Posterior cingulate gyrus (tissue), 11 donors: ENCODE measurements at regions not wholly inside any gene's neighbourhood (a gene's known extent, or its start where the extent isn't known, plus 50 kb on each side); places are given as distances from the start of the nearest gene placed in this dataset.
"Not testable (repeated sequence)": the region's sequence is repeated elsewhere in the genome, so short reads cannot be mapped to it uniquely, and the experiment has no call there.

Experiments used
- DNase-seq, 10 donors: peaks; one replicate each; pipeline versions ENCODE4 v3.0.0 to v3.0.0-alpha.2; 2020 to 2021; ENCODE audit warnings: mixed read lengths in 3 of 10
- intact Hi-C: fragments of 100-400 bp; cut with DNase I; formaldehyde crosslinking; loops from one replicate; pipeline ENCODE4 v1.15.1; 2023

DNA sequence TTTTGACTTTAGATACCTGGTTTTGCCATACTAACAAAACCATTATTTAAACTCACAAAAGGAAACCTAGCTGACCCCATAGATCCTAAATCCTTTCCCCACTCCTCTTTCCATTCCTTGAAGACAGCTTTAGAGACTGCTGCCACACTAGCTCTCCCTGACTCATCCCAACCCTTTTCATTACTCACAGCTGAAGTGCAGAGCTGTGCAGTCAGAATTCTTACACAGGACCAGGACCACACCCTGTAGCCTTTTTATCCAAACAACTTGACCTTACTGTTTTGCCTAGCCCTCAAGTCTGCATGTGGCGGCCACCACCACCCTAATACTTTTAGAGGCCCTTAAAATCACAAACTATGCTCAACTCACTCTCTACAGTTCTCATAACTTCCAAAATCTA, 325.1 kb upstream of the KCNMB2 start:
- DNase-seq, intact Hi-C loops: not testable (repeated sequence)

DNA sequence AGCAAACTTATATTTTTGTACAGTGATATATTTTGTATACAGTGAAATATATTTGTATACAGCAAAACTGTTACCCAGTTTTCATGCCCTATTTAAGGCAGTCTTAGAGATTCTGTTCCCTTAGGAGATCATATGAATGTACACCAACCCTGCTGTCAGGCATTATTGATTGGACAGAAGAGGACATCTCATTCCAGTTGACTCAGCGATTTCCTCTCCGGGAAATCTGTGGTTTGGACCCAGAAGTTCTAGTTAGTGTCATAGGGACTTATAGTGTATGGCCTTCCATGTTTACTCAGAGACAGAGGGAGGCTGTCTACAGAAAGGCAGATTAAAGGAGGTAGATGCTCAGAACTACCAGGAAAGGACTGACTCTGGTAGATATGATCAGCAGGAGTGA, 318.8 kb upstream of the KCNMB2 start:
- no peak for DNase-seq
- intact Hi-C loops = no loop called here

DNA sequence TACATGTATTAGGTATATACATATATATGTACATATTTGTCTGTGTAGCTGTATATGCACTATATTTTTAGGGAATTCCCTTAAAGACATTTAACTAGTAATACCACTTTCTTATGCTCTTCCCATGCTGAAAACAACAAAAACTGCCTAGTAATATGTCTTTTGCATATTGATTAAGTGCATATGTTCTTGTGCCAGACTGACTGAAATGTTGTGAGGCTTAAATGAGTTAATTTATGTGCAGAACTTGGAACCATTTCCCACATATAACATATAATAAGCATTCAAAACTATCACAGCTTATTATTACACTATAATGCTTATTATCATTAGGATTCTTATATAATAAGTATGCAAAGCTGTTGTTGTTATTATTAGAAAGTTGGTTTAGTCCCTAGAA, 318.0 kb upstream of the KCNMB2 start:
- DNase-seq = no peak
- intact Hi-C loops = no loop called here

DNA sequence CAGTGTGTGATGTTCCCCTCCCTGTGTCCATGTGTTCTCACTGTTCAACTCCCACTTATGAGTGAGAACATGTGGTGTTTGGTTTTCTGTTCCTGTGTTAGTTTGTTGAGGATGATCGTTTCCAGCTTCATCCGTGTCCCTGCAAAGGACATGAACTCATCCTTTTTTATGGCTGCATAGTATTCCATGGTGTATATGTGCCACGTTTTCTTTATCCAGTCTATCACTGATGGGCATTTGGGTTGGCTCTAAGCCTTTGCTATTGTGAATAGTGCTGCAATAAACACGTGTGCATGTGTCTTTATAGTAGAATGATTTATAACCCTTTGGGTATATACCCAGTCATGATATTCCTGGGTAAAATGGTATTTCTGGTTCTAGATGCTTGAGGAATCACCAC, 316.6 kb upstream of the KCNMB2 start:
- intact Hi-C loops, DNase-seq: not testable (repeated sequence)

DNA sequence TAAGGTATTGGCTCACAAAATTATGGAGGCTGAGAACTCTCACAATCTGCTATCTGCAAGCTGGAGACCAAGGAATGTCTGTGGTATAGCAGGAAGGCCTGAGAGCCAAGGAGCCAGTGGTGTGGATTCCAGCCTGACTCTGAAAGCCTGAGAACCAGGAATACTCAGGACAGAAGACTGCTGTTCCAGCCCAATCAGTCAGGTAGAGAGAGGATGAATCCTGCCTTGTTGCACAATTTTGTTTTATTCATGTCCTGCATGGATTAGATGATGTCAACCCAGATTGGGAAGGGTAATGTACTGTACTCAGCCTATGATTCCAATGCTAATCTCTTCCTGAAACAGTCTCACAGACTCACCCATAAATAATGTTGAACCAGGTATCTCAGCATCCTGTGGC, 312.4 kb upstream of the KCNMB2 start:
- intact Hi-C loops = no loop called here
- DNase-seq = no peak

DNA sequence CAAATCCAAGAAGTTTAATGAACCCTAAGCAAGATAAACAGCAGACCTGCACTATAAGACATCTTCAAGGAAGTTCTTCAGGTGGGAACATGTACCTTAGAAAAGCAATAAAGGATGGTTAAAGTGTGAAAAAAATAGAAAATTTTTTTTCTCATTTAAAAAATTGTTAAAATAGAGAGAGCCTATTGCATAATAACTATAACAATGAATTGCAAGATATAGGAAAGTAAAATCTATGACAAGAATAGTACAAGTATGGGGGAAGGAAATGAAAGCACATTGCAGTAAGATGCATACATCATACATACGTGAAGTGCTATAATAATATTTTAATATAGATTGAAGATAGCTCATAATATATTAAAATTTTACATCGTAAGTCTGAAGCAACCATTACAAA, 310.1 kb upstream of the KCNMB2 start:
- intact Hi-C loops = no loop called here
- no peak for DNase-seq

DNA sequence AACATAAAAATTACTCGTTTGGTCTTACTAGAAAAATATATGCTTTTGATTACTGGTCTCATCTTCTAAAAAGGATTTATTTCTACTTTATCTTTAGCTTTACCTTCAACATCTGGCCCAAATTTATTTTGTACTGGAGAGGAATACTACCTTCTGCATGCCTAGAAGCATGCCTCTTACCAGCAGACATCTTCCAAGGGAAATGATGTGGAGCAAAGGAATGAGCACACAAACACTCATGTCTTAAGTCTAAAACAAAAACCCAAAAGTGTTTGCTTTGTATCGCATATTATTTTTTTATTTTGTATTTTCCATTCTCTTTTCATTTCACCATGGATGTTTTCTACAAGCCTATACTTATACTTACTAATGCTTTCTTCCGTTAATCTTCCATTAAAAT, 304.6 kb upstream of the KCNMB2 start:
- intact Hi-C loops = no loop called here
- no peak for DNase-seq

DNA sequence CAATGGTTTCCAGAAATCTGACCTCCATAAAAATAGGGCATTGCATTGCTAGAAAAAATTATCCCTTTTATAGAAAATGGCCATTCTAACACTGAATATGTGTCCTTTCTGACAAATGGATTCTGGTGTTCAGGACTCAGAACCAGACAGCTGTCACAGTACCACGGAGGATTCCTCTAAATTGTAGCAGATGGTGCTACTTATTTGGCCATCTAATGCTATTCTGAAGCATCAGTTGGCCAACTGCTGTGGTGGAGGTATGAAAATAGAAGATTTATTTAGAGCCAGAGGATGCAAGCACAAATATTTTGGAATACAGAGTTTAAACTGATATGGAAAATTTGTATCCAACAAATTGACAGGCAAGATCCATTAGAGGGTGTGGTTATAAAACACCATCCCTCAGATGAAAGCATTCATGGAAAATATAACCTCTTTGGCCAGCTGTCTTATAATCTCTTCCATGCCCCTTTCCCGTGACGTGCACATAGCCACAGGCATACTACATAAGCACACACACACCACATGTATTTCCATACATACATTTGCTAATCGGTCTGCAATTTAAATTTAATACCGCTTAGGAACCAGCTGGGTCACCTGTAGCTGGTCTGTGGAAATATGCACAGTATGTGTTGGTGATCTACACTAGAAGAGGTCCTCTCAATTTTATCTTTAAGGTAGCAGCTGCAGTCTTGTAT, 302.7 kb upstream of the KCNMB2 start:
- no peak for DNase-seq
- intact Hi-C loops = no loop called here

DNA sequence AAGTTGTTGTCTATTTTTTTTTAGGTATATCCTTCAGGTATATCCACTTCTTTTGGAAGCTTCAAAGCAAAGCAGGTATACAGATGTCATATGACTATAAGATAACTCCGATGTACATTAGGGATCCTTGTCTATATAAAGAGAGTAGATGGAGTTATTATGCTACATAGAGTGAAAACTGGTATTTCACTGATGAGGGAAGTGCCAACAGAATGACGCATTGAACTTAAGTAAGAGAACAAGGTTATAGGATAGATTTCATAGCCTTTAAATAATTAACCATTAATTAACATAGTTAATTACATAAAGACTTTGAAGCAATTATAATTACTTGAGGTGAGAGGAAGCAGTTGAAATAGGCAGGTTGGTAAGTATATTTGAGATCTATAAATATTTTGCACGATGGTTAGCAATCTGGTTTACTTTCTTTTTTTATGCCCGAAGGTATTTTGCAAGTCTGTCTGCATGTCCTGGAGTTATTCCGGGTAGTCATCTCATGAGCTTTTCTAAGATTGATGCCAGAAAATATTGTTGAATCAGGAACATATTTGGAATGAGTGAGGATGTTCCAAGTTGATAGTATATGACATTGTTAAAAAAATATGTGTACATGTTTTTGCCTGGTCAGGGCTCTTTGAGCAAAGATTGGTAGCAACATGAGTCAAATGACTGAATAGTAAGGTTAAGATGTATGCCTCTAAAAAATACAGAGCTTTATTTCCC, 299.5 kb upstream of the KCNMB2 start:
- DNase-seq = no peak
- intact Hi-C loops = no loop called here

DNA sequence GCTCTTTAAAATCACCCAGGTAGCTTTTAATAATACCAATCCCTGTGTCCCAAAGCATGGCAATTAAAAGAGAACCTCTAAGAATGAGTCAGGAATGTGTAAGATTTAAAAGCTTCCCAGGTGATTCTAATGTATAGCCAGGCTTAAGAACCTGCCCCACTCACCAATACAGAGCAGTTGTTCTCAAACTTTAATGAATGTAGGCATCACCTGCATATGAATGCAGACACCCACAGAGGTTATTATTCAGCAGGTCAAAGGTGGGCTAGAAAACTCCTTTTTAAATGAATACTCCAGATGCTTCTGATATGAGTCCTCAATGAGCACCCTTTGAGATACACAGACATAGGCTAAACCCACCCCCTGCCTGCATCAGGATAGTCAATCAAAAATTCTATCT, 298.1 kb upstream of the KCNMB2 start:
- no peak for DNase-seq
- intact Hi-C loops = no loop called here

DNA sequence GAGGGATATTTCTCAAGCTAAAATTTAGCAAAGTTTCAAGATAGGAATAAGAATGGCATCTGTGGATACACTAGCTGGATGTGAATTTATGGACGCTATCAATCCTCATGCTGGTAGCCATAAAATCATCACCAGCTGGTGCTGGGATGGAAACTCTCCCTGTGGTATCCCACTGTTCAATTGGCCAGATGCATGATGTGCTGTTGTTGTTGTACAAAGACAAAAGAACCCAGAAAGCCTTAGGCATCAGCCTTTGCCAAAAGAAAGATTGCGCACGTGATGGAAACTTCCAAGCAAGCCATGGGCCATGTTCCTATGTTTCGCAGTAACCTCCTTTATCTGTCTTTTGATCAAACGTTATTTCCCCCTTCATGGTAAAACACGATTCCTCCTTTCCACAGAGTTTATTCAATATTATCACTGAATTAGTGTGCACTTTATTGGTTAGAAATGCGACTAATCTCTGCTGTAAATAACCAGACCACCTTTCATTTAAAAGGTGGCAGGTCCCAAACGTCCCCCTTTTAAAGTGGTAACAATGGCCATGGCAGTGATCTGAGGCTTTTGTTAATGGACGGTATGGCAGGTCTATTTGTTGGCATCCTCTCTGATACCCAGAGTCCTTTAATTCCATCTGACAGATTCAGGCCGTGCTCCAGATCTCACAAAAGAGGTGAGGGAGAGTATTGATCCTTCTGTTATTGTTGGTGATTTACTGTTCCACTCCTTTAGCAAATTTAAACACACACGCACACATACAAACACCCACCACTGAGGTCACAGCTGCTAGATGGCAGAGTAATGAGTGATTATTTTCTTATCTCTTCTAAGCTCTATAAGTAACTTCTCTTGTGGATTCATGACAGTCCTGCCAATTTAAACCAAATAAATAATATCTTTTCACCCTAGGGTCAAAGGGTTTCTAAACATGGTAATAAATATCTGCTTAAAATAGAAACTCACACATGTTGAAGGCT, 291.2 kb upstream of the KCNMB2 start:
- intact Hi-C loops = no loop called here
- DNase-seq = no peak

DNA sequence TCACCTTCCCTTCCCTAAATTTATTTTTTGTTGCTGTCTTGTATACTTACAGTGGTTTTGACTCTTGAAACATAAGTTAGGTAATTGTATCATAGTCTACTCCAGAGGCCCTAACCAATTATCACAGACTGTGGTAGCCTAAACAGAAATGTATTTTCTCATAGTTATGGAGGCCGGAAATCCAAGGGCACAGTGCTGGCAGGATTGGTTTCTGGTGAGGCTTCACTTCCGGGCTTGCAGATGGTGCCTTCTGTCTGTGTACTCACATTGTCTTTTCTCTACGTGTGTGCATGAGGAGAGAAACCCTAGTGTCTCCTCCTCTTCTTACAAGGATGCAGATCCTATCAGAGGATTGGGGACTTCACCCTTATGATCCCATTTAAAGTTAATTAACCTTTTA, 290.2 kb upstream of the KCNMB2 start:
- no peak for DNase-seq
- intact Hi-C loops = no loop called here

DNA sequence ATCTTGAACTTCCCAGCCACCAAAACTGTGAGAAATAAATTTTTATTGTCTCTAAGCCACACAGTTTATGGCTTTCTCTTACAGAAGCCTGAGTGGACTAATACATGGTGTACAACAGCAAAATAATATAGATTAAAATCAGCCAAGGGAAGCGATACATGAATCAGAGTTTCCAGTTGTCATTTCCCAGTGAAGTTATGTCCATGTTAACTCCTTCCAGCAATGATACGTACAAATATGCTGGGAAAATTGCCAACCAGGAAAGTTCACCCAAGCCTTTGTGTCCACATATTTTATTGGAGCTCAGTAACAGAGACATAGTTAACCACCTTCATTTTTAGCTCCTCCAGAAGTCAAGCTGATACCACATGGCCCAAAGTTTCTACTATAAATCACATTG, 280.9 kb upstream of the KCNMB2 start:
- no peak for DNase-seq
- intact Hi-C loops = no loop called here

DNA sequence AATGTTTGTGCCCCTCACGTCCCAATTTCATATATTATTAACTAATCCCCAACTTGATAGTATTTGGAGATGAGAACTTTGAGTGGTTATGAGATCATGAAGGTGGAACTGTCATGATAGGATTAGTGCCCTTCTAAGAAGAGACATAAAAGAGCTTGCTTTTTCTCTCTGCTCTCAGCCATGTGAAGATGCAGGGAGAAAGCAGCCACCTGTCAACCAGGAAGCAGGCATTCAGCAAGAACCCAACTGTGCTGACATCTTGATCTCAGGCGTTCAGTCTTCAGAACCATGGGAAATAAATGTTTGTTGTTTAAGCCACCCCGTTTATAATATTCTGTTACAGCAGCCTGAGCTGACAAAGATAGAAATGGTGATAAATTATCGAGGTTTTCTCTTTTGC, 278.7 kb upstream of the KCNMB2 start:
- DNase-seq = no peak
- intact Hi-C loops = no loop called here

DNA sequence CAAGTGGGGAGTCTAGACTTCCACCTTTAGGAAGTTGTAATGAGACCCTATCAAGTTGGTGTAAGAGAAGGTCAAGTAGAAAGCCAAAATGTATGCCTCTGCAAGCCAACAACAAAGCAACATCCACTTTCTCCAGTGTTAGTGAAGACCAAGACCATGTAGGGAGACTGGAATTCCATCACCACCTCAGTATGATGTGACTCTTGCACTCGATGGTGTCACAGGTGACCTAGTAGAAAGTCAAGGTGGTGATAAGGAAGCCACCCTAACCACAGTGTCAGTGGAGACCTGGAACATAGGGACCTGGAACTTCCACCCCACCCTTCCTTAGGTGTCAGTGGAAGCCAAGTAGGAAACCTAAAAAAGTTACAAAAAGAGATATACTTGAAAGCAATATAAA, 278.1 kb upstream of the KCNMB2 start:
- intact Hi-C loops = no loop called here

DNA sequence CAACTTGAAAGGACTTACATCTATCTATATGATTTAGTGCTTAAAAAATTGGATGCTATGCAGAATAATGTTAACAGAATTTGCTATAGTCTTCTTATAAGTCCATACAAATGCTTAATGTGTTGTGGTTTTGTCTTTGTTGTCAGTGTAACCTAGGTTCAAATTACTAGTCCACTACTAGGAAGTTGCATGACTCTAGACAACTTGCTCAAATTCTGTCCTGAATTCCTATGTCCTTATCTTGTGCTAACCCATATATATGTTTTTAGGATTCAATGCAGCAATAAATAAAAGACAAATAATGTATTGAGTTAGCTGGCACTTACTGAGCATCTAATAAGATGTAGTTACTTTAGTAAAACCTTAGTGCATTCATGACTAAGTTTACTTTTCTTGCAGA, 276.5 kb upstream of the KCNMB2 start:
- intact Hi-C loops = no loop called here
- DNase-seq = no peak

More for the DNA sequence above, 278.1 kb upstream of the KCNMB2 start:
- no peak for DNase-seq

DNA sequence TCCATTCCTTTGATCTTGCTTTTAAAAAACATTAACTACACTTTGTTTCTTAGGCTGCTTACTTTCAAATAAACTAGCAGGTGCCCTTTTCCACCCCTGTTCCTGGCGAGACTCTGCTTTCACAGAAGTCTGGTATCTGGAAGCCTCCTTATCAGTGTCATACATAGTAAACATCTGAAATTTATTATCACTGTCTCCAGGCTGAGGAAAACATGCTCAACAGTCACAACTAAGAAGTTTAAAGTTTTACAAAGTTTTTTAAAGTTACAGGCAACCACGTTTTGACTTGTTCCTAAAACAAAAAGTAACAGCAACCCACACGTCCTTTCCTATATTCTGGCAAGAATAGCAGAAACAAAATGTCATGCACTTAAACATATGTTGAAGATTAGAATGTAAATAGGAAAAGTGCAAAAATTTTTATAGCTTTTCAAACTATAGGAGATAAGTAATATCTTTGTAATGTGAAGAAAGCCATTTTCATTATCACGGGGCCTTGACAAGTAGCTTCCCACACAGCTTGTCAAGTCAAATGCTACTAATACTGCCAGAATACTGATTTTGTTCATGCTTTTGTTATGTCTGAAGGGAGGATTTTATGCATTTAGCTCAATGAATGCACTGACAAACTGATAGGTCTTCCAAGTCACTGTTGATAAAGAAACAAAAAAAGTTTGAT, 275.2 kb upstream of the KCNMB2 start:
- DNase-seq = no peak
- intact Hi-C loops = no loop called here

DNA sequence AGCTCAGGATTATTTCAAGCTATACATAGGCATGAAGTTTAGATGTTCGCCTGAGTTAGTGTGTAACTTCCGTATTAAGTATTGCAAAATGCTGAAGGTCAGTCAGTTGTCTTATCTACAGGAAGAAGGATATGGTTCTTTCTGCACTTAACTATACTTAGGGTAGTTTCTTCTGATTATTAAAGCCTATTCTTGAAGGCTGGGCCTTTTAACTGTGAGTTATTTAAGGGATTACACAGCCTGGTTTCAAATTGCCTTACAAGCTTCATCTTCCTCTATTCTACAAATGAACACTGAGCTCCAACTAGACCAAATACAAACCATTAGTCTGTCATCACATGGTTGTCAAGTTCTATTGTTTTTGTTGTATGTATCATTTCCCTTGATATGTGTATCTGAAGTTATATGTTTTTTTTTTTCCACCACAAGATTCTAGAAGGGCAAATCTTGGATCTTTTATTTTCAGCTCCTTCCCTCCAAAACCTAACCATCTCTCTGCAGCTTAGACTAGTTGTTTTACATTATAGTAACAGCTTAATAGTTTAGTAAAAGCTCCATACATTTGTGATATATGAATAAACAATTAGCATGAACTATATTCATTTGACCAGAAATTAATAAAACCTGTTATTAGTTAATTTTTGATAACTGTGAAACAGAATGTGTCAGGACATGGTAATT, 272.9 kb upstream of the KCNMB2 start:
- no peak for DNase-seq
- intact Hi-C loops = no loop called here

DNA sequence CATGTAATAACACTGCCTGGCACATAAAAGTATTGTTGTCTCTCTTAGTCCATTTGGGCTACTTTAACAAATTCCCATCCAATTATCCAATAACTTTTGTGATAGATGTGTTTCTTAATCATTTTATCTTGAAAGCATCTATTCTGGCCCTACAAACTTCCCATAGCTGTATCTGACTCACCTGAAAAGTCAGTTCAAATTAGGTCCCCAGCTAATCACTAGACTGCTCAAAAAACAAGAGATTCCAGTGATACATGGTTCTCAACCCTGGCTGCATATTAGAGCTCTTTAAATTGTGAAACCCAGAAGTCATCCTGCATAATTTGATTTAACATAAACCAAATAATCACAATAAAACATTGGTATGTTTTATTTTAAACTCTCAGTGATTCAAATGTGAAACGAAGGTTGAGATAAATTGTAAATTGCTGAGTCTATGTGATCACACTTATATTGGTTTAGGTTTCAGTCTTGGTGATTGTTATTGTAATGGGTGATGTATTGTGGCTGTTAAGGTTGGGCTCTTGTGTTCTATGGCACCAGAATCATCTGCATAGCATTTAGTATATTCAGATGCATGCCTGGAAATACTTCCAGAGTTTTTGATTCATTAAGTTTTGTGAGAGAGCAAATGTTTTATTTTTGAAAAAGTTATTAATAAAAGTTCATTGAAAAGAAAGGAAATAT, 268.9 kb upstream of the KCNMB2 start:
- DNase-seq = no peak
- intact Hi-C loops = no loop called here

DNA sequence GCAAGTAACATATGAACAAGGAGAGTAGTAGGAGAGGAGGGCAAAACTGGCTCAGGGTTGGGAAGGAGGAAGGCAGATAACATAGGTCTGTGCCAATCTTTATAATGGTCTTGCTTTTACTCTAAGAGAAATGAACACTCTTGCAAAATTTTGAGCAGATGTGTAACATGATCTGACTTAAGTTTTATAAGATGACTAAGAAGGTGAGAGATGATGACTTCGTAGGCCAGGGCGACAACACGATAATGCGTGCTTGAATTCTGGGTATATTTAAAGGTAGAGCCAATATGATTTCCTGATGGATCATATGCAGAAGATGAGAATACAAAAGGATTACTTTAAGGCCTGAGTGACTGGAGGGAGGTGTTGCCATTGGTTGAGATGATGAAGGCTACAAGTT, 265.4 kb upstream of the KCNMB2 start:
- no peak for DNase-seq
- intact Hi-C loops = no loop called here
